Keratinocyte (primary cell): ENCODE measurements at regions not wholly inside any gene's neighbourhood (a gene's known extent, or its start where the extent isn't known, plus 50 kb on each side); places are given as distances from the start of the nearest gene placed in this dataset.

Experiments
- DNase-seq: peaks from one replicate; pipeline ENCODE4 v3.0.0-alpha.2; 2011; ENCODE audit warnings: low read depth, missing footprints, low spot score
- FAIRE-seq: peaks from 2 replicates; lab custom pipeline; 2011; peaks lifted over from hg19 to GRCh38; lab: Jason Lieb, UNC
- H2AFZ ChIP-seq: 2 replicates; pipeline ENCODE4 v1.6.0; 2012; ENCODE audit warnings: low read length, control low read depth, inconsistent platforms; ENCODE audit not compliant: control insufficient read depth
- H3K27ac ChIP-seq: 2 replicates; pipeline ENCODE4 v1.5.1; 2011; ENCODE audit warnings: low read length; ENCODE audit not compliant: control insufficient read depth, insufficient read depth
- H3K27me3 ChIP-seq: 3 replicates; pipeline ENCODE4 v1.6.0; 2011; ENCODE audit warnings: low read length; ENCODE audit not compliant: control insufficient read depth, insufficient read depth; ENCODE audit errors: extremely low read depth
- H3K36me3 ChIP-seq, 2 experiments: 2 replicates in 1 of 2; 3 replicates in 1 of 2; pipeline ENCODE4 v1.5.1; 2011; ENCODE audit warnings: low read length in 2 of 2, mild to moderate bottlenecking in 1 of 2; ENCODE audit not compliant: control insufficient read depth in 2 of 2, insufficient read depth in 2 of 2; ENCODE audit errors: extremely low read depth in 1 of 2
- H3K4me1 ChIP-seq: 3 replicates; pipeline ENCODE4 v1.5.1; 2011; ENCODE audit warnings: low read length; ENCODE audit not compliant: control insufficient read depth, insufficient read depth; ENCODE audit errors: extremely low read depth
- H3K4me2 ChIP-seq: 3 replicates; pipeline ENCODE4 v1.6.0; 2011; ENCODE audit warnings: low read depth, low read length; ENCODE audit not compliant: control insufficient read depth, insufficient read depth; ENCODE audit errors: extremely low read depth
- H3K4me3 ChIP-seq, 3 experiments: fragments of 200-600 bp in 1 of 3; sonication (generic) in 1 of 3; 2 replicates in 2 of 3; 3 replicates in 1 of 3; pipeline ENCODE4 v1.5.1; 2011 to 2016; ENCODE audit warnings: low read length in 3 of 3, mild to moderate bottlenecking in 3 of 3, control low read depth in 2 of 3, inconsistent platforms in 1 of 3, low read depth in 1 of 3, mixed read lengths in 1 of 3, mixed run types in 1 of 3, moderate library complexity in 1 of 3; ENCODE audit not compliant: control insufficient read depth in 2 of 3, insufficient read depth in 2 of 3; ENCODE audit errors: extremely low read depth in 1 of 3
- H3K79me2 ChIP-seq: 2 replicates; pipeline ENCODE4 v1.6.0; 2012; ENCODE audit warnings: low read length; ENCODE audit not compliant: control insufficient read depth, insufficient read depth
- H3K9ac ChIP-seq: 3 replicates; pipeline ENCODE4 v1.6.0; 2011; ENCODE audit warnings: low read length; ENCODE audit not compliant: control insufficient read depth, insufficient read depth; ENCODE audit errors: extremely low read depth
- H3K9me1 ChIP-seq: 3 replicates; pipeline ENCODE4 v1.6.0; 2011; ENCODE audit warnings: low read length; ENCODE audit not compliant: control insufficient read depth, insufficient read depth; ENCODE audit errors: extremely low read depth
- H3K9me3 ChIP-seq: 2 replicates; pipeline ENCODE4 v1.5.1; 2012; ENCODE audit warnings: low read depth, low read length; ENCODE audit not compliant: control insufficient read depth
- H4K20me1 ChIP-seq: 3 replicates; pipeline ENCODE4 v1.6.0; 2011; ENCODE audit warnings: low read length; ENCODE audit not compliant: control insufficient read depth, insufficient read depth; ENCODE audit errors: extremely low read depth
- CTCF ChIP-seq, 3 experiments: IDR thresholded peaks in 1 of 3; conservative IDR thresholded peaks in 1 of 3; optimal IDR thresholded peaks in 1 of 3; 2 replicates in 2 of 3; 3 replicates in 1 of 3; pipeline versions ENCODE3 to v1.5.1; 2011; ENCODE audit warnings: low read length in 3 of 3, mild to moderate bottlenecking in 3 of 3, moderate library complexity in 2 of 3, control low read depth in 1 of 3, inconsistent platforms in 1 of 3; ENCODE audit not compliant: insufficient read depth in 2 of 3; ENCODE audit errors: extremely low read depth in 1 of 3
- EZH2 ChIP-seq: IDR thresholded peaks from one replicate; pipeline ENCODE4 v1.6.1; 2012; ENCODE audit warnings: inconsistent platforms, mild to moderate bottlenecking, low read length, moderate library complexity
- dilution Hi-C: fragments of 300-500 bp; cut with MboI; formaldehyde crosslinking; loops from one replicate; pipeline ENCODE4 v1.7.0; 2020; ENCODE audit warnings: low sequenced_read_pairs; ENCODE audit not compliant: extremely low pct_ligation_motif_present

GRCh38 chr3:36298188-36298587 is 82.1 kb upstream of the STAC start:
- no peaks in the 10 kb centered on the region for H4K20me1 ChIP-seq
- TF ChIP-seq CTCF (optimal IDR thresholded peaks at IDR 0.05 in 1 of 3, IDR thresholded peaks at IDR 0.05 in 1 of 3, conservative IDR thresholded peaks at IDR 0.05 in 1 of 3; ENCODE audit: extremely low read depth in 1 of 3, insufficient read depth in 2 of 3, low read length in 3 of 3) = no peak
- TF ChIP-seq EZH2 = no peak
- no peaks in the 10 kb centered on the region for H3K9me1 ChIP-seq
- H3K4me3 ChIP-seq = no peak overlapping the region
- dilution Hi-C loops = no loop called here
- H3K4me1 ChIP-seq = no peaks in the 10 kb centered on the region
- no peaks in the 10 kb centered on the region for H3K9me3 ChIP-seq
- FAIRE-seq (no peak), DNase-seq (no peak)
- no peaks in the 10 kb centered on the region for H3K27me3 ChIP-seq
- H3K4me2 ChIP-seq = no peak overlapping the region
- H3K27ac ChIP-seq = no peak overlapping the region
- H2AFZ ChIP-seq = no peak overlapping the region
- H3K79me2 ChIP-seq = no peaks in the 10 kb centered on the region
- no peaks in the 10 kb centered on the region for H3K36me3 ChIP-seq
- no peak overlapping the region for H3K9ac ChIP-seq

GRCh38 chr3:36302158-36302509 is 78.2 kb upstream of the STAC start:
- no peak for FAIRE-seq
- no peak overlapping the region for H3K4me2 ChIP-seq
- no peak overlapping the region for H2AFZ ChIP-seq
- no peak overlapping the region for H3K4me3 ChIP-seq
- H3K36me3 ChIP-seq = no peaks in the 10 kb centered on the region
- TF ChIP-seq EZH2 = no peak
- DNase-seq = no peak
- no peak overlapping the region for H3K27ac ChIP-seq
- H3K9me3 ChIP-seq = no peaks in the 10 kb centered on the region
- no peaks in the 10 kb centered on the region for H3K27me3 ChIP-seq
- H3K79me2 ChIP-seq = no peaks in the 10 kb centered on the region
- H3K4me1 ChIP-seq = no peaks in the 10 kb centered on the region
- H3K9ac ChIP-seq = no peak overlapping the region
- dilution Hi-C loops = no loop called here
- H3K9me1 ChIP-seq = no peaks in the 10 kb centered on the region
- no peaks in the 10 kb centered on the region for H4K20me1 ChIP-seq

GRCh38 chr3:36302626-36303025 is 77.7 kb upstream of the STAC start:
- no peaks in the 10 kb centered on the region for H4K20me1 ChIP-seq
- TF ChIP-seq CTCF (optimal IDR thresholded peaks at IDR 0.05 in 1 of 3, IDR thresholded peaks at IDR 0.05 in 1 of 3, conservative IDR thresholded peaks at IDR 0.05 in 1 of 3; ENCODE audit: extremely low read depth in 1 of 3, insufficient read depth in 2 of 3, low read length in 3 of 3) = no peak
- no peak for TF ChIP-seq EZH2
- FAIRE-seq (no peak), DNase-seq (no peak)
- no peaks in the 10 kb centered on the region for H3K79me2 ChIP-seq
- H3K9me3 ChIP-seq = no peaks in the 10 kb centered on the region
- H3K4me1 ChIP-seq = no peaks in the 10 kb centered on the region
- no peak overlapping the region for H3K4me3 ChIP-seq
- no peak overlapping the region for H2AFZ ChIP-seq
- no peaks in the 10 kb centered on the region for H3K36me3 ChIP-seq
- H3K9ac ChIP-seq = no peak overlapping the region
- dilution Hi-C loops = no loop called here
- H3K9me1 ChIP-seq = no peaks in the 10 kb centered on the region
- H3K27me3 ChIP-seq = no peaks in the 10 kb centered on the region
- H3K27ac ChIP-seq = no peak overlapping the region
- no peak overlapping the region for H3K4me2 ChIP-seq
